HepG2 (cell line): ENCODE measurements at regions not wholly inside any gene's neighbourhood (a gene's known extent, or its start where the extent isn't known, plus 50 kb on each side); places are given as distances from the start of the nearest gene placed in this dataset.

ENCODE experiments used
- AGO1 ChIP-seq: fragments of 200-400 bp; formaldehyde crosslinking; IDR thresholded peaks from 2 replicates; pipeline ENCODE4 v1.6.1; 2017; ENCODE audit warnings: mild to moderate bottlenecking, low read depth, low read length, moderate library complexity; ENCODE audit not compliant: poor library complexity, severe bottlenecking
- CEBPB ChIP-seq: IDR thresholded peaks from 2 replicates; pipeline ENCODE4 v1.6.1; 2011; ENCODE audit warnings: low read depth, low read length, improper control_type of control experiment, borderline replicate concordance
- IRF2 ChIP-seq: IDR thresholded peaks from 2 replicates; pipeline ENCODE4 v1.6.1; 2018; ENCODE audit warnings: missing genetic modification reagents, missing compliant biosample characterization
- MAFF ChIP-seq: IDR thresholded peaks from 2 replicates; pipeline ENCODE4 v1.6.1; 2011; ENCODE audit warnings: low read depth, low read length, improper control_type of control experiment
- NFRKB ChIP-seq: fragments of 450-650 bp; IDR thresholded peaks from 2 replicates; pipeline ENCODE4 v1.6.1; 2017
- SOX6 ChIP-seq, 2 experiments: fragments of 450-650 bp in 1 of 2; sonication (generic) in 1 of 2; formaldehyde crosslinking in 1 of 2; IDR thresholded peaks; 2 replicates each; pipeline versions ENCODE4 v1.4.0 to v1.6.1; 2017 to 2020; ENCODE audit warnings: antibody characterized with exemption in 1 of 2, mild to moderate bottlenecking in 1 of 2, missing genetic modification reagents in 1 of 2
- ZC3H13 ChIP-seq: sonication (generic); formaldehyde crosslinking; IDR thresholded peaks from 2 replicates; pipeline ENCODE4 v1.8.1; 2023; ENCODE audit warnings: mild to moderate bottlenecking, missing genetic modification reagents, moderate library complexity
- ZNF382 ChIP-seq: sonication (generic); formaldehyde crosslinking; IDR thresholded peaks from 2 replicates; pipeline ENCODE4 v1.5.0; 2020; ENCODE audit warnings: missing genetic modification reagents, mild to moderate bottlenecking, borderline replicate concordance
- ZNF577 ChIP-seq: sonication (generic); formaldehyde crosslinking; IDR thresholded peaks from 2 replicates; pipeline ENCODE4 v1.4.0; 2020; ENCODE audit warnings: mild to moderate bottlenecking, low read depth, missing genetic modification reagents, borderline replicate concordance
- ZNF781 ChIP-seq: sonication (generic); formaldehyde crosslinking; IDR thresholded peaks from 2 replicates; pipeline ENCODE4 v1.5.1; 2020; ENCODE audit warnings: borderline replicate concordance, mild to moderate bottlenecking, missing genetic modification reagents; ENCODE audit errors: not compliant biosample characterization
- ZNF839 ChIP-seq: sonication (generic); formaldehyde crosslinking; IDR thresholded peaks from 2 replicates; pipeline ENCODE4 v1.4.0; 2020; ENCODE audit warnings: missing genetic modification reagents, mild to moderate bottlenecking, borderline replicate concordance
- TF ChIP-seq, protein P1 (sequence below): sonication (generic); formaldehyde crosslinking; IDR thresholded peaks from 2 replicates; pipeline ENCODE4 v1.4.0; 2020; ENCODE audit warnings: missing genetic modification reagents
- TF ChIP-seq, protein P2 (sequence below): sonication (generic); formaldehyde crosslinking; conservative IDR thresholded peaks from 2 replicates; pipeline ENCODE4 v1.4.0; 2020; ENCODE audit warnings: mild to moderate bottlenecking, missing genetic modification reagents, moderate library complexity
- TF ChIP-seq, protein P3 (sequence below): IDR thresholded peaks from 2 replicates; pipeline ENCODE4 v1.4.0; 2020; ENCODE audit warnings: mild to moderate bottlenecking, missing genetic modification reagents

DNA sequence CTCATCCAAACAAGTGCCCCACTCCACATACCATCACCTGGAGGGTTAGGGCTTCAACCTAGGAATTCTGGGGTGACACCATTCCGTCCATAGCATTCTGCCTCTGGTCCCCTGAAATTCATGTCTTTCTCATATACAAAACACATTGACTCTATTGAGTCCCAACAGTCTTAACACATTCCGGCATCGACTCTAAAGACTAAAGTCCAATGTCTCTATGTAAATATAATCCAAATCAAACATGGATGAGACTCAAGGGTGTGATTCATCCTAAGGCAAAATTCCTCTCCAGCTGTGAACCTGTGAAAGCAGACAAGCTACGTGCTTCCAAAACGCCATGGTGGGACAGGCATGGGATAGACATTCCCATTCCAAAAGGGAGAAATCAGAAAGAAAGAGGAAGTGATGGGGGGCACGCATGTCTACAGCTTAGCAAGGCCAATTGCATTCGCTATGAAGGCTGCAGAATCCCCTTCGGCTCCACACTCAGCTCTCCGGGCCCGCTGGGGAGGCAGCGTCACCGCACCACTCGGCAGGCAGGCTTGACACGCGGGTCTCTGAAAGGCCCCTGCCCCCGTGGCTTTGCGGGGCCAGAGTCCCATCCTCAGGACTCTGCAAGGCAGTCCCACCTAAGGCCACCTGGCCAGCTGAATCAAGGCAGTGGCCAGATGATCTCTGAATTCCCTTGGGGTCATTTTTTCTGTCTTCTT, 53.2 kb downstream of the ADRA2C start (continued):
- TF ChIP-seq, protein P1, sequence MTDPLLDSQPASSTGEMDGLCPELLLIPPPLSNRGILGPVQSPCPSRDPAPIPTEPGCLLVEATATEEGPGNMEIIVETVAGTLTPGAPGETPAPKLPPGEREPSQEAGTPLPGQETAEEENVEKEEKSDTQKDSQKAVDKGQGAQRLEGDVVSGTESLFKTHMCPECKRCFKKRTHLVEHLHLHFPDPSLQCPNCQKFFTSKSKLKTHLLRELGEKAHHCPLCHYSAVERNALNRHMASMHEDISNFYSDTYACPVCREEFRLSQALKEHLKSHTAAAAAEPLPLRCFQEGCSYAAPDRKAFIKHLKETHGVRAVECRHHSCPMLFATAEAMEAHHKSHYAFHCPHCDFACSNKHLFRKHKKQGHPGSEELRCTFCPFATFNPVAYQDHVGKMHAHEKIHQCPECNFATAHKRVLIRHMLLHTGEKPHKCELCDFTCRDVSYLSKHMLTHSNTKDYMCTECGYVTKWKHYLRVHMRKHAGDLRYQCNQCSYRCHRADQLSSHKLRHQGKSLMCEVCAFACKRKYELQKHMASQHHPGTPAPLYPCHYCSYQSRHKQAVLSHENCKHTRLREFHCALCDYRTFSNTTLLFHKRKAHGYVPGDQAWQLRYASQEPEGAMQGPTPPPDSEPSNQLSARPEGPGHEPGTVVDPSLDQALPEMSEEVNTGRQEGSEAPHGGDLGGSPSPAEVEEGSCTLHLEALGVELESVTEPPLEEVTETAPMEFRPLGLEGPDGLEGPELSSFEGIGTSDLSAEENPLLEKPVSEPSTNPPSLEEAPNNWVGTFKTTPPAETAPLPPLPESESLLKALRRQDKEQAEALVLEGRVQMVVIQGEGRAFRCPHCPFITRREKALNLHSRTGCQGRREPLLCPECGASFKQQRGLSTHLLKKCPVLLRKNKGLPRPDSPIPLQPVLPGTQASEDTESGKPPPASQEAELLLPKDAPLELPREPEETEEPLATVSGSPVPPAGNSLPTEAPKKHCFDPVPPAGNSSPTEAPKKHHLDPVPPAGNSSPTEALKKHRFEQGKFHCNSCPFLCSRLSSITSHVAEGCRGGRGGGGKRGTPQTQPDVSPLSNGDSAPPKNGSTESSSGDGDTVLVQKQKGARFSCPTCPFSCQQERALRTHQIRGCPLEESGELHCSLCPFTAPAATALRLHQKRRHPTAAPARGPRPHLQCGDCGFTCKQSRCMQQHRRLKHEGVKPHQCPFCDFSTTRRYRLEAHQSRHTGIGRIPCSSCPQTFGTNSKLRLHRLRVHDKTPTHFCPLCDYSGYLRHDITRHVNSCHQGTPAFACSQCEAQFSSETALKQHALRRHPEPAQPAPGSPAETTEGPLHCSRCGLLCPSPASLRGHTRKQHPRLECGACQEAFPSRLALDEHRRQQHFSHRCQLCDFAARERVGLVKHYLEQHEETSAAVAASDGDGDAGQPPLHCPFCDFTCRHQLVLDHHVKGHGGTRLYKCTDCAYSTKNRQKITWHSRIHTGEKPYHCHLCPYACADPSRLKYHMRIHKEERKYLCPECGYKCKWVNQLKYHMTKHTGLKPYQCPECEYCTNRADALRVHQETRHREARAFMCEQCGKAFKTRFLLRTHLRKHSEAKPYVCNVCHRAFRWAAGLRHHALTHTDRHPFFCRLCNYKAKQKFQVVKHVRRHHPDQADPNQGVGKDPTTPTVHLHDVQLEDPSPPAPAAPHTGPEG (CRISPR knock-in tag) = peak; percentile 38; the same call in 1 of the 2 replicates
- no peak for TF ChIP-seq SOX6 (IDR thresholded peaks at IDR 0.05)
- TF ChIP-seq SOX6 (CRISPR knock-in tag; IDR thresholded peaks at IDR 0.05) = peak; percentile 55
- no peak for TF ChIP-seq NFRKB
- TF ChIP-seq MAFF = no peak
- TF ChIP-seq, protein P2, sequence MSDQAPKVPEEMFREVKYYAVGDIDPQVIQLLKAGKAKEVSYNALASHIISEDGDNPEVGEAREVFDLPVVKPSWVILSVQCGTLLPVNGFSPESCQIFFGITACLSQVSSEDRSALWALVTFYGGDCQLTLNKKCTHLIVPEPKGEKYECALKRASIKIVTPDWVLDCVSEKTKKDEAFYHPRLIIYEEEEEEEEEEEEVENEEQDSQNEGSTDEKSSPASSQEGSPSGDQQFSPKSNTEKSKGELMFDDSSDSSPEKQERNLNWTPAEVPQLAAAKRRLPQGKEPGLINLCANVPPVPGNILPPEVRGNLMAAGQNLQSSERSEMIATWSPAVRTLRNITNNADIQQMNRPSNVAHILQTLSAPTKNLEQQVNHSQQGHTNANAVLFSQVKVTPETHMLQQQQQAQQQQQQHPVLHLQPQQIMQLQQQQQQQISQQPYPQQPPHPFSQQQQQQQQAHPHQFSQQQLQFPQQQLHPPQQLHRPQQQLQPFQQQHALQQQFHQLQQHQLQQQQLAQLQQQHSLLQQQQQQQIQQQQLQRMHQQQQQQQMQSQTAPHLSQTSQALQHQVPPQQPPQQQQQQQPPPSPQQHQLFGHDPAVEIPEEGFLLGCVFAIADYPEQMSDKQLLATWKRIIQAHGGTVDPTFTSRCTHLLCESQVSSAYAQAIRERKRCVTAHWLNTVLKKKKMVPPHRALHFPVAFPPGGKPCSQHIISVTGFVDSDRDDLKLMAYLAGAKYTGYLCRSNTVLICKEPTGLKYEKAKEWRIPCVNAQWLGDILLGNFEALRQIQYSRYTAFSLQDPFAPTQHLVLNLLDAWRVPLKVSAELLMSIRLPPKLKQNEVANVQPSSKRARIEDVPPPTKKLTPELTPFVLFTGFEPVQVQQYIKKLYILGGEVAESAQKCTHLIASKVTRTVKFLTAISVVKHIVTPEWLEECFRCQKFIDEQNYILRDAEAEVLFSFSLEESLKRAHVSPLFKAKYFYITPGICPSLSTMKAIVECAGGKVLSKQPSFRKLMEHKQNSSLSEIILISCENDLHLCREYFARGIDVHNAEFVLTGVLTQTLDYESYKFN (CRISPR knock-in tag) = peak; percentile 81
- TF ChIP-seq AGO1 = no peak
- TF ChIP-seq, protein P3, sequence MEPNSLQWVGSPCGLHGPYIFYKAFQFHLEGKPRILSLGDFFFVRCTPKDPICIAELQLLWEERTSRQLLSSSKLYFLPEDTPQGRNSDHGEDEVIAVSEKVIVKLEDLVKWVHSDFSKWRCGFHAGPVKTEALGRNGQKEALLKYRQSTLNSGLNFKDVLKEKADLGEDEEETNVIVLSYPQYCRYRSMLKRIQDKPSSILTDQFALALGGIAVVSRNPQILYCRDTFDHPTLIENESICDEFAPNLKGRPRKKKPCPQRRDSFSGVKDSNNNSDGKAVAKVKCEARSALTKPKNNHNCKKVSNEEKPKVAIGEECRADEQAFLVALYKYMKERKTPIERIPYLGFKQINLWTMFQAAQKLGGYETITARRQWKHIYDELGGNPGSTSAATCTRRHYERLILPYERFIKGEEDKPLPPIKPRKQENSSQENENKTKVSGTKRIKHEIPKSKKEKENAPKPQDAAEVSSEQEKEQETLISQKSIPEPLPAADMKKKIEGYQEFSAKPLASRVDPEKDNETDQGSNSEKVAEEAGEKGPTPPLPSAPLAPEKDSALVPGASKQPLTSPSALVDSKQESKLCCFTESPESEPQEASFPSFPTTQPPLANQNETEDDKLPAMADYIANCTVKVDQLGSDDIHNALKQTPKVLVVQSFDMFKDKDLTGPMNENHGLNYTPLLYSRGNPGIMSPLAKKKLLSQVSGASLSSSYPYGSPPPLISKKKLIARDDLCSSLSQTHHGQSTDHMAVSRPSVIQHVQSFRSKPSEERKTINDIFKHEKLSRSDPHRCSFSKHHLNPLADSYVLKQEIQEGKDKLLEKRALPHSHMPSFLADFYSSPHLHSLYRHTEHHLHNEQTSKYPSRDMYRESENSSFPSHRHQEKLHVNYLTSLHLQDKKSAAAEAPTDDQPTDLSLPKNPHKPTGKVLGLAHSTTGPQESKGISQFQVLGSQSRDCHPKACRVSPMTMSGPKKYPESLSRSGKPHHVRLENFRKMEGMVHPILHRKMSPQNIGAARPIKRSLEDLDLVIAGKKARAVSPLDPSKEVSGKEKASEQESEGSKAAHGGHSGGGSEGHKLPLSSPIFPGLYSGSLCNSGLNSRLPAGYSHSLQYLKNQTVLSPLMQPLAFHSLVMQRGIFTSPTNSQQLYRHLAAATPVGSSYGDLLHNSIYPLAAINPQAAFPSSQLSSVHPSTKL = peak; percentile 74
- TF ChIP-seq IRF2 (CRISPR knock-in tag) = no peak
- no peak for TF ChIP-seq ZC3H13 (CRISPR knock-in tag)
- no peak for TF ChIP-seq ZNF839 (CRISPR knock-in tag)
- TF ChIP-seq ZNF577 (CRISPR knock-in tag) = no peak
- no peak for TF ChIP-seq CEBPB
- no peak for TF ChIP-seq ZNF781 (CRISPR knock-in tag)
- no peak for TF ChIP-seq ZNF382
